ENCODE measurements at regions not wholly inside any gene's neighbourhood (a gene's known extent, or its start where the extent isn't known, plus 50 kb on each side); places are given as distances from the start of the nearest gene placed in this dataset.
A peak's percentile ranks its signal among the peaks of the same experiment; 100 is the strongest.
"Not testable (repeated sequence)": the region's sequence is repeated elsewhere in the genome, so short reads cannot be mapped to it uniquely, and the experiment has no call there.

DNA sequence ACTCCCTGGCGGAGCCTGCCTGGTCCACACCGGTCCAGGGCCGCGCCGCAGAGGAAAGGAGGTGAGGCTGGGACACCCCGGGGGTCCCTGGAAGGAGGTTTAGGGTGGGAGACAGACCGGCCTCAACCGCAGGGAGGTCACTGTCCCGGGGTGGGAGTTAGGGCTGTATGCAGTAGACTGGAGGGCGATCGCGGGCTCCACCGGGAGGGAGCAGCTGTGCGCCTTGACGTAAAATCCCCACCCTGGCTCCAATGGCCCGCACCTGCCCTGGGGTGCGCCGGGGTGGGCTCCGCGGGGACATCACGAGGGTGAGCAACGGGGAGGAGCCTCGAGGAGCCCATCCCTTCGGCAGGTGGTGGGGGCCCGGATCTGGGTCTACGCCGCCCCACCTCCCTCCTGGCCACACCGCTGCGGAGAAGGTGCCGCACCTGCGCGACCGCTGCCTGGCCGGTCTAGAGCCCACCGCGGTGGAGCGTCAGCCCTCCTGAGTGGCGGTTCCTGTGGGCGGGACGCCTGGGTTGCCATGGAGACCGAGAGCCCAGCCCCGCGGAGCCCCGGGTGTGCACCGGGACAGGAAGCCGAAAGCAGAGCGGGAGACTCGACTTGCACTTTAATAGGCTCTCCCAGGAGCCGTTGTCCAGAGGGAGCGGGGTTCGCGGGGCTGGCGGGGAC, 105.1 kb downstream of the ADRA2C start:
- DNase-seq (ENCODE audit: low read depth in 1 of 2, low spot score in 2 of 2): peak in 1 of 2 experiments; percentile 40
- no peak overlapping the region for H3K27ac ChIP-seq
- H3K4me3 ChIP-seq: no peak overlapping the region
- no peaks in the 10 kb centered on the region for H3K36me3 ChIP-seq
- no peaks in the 10 kb centered on the region for H3K9me3 ChIP-seq (replicated peaks)
- peaks cover 48% of the 10 kb centered on the region for H3K27me3 ChIP-seq (replicated peaks)
- no peaks in the 10 kb centered on the region for H3K4me1 ChIP-seq (replicated peaks)

DNA sequence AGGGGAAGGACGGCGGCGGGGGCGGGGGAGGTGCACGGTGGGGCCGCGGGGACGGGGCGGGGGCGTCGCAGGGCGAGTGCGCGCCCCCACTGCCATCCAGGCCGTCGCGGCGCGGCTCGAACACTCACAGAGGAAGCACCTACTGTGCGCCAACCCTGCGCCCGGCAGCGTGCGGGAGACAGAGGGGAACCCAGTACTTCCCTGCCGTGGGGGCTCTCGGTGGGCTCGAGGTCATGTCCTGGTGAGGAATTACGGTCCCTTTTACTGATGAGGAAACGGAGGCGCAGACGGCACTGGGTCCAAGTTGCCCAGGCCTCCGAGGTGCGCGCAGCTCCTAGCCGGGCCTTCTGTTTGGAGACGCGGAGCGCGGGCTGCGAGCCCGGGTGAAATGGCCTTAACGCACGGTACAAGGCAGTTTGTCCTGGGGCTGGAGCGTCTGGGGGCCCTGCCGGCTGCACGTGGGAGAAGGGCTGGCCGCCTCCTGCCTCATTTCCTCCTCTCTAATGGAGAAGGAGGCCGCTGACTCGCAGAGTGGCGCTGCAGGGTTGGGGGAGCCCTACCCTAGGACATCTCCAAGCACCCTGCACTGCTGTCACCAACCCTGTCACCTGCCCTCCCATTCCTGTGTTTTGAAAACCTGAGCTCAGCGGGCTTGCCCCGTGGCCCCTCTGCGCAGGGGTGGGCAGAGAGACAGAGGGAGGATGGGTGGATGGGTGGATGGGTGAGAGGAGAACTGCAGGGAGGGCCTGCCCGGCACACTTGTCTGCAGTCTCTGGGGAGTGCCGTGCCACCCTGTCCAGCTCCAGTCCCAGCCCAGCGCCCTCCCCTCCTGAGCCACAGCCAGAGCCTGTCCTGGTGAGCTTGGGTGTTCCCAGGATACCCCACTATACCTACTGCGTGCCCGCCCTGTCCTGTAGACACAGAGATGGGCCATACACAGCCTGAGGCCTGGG, 106.0 kb downstream of the ADRA2C start:
- no peak for DNase-seq (ENCODE audit: low read depth in 1 of 2, low spot score in 2 of 2)
- Histone ChIP-seq H3K4me1 (replicated peaks) (no peaks in the 10 kb centered on the region), H3K36me3 (no peaks in the 10 kb centered on the region), H3K27me3 (replicated peaks) (peaks cover 45% of the 10 kb centered on the region), H3K27ac (no peak overlapping the region), H3K9me3 (replicated peaks) (no peaks in the 10 kb centered on the region), H3K4me3 (no peak overlapping the region)

- Histone ChIP-seq H3K9me3 (replicated peaks) (no peaks in the 10 kb centered on the region), H3K27ac (no peak overlapping the region), H3K4me1 (replicated peaks) (no peaks in the 10 kb centered on the region), H3K27me3 (replicated peaks) (peaks cover 44% of the 10 kb centered on the region), H3K36me3 (no peaks in the 10 kb centered on the region), H3K4me3 (no peak overlapping the region)
- peak in 1 of 2 experiments; percentile 35 for DNase-seq (ENCODE audit: low read depth in 1 of 2, low spot score in 2 of 2)
Measured at GRCh38 chr4:3872834-3873313, 106.7 kb downstream of the ADRA2C start.

GRCh38 chr4:3873408-3874027, 107.3 kb downstream of the ADRA2C start:
- H3K27ac ChIP-seq: no peak overlapping the region
- H3K36me3 ChIP-seq: no peaks in the 10 kb centered on the region
- peak in 1 of 2 experiments; percentile 40 for DNase-seq (ENCODE audit: low read depth in 1 of 2, low spot score in 2 of 2)
- H3K9me3 ChIP-seq (replicated peaks): peaks cover 2% of the 10 kb centered on the region; the same call in 1 of the 2 replicates
- no peak overlapping the region for H3K4me3 ChIP-seq
- H3K27me3 ChIP-seq (replicated peaks): peaks cover 46% of the 10 kb centered on the region
- no peaks in the 10 kb centered on the region for H3K4me1 ChIP-seq (replicated peaks)

GRCh38 chr4:3874028-3874415, 107.8 kb downstream of the ADRA2C start:
- peaks cover 3% of the 10 kb centered on the region; the same call in 1 of the 2 replicates for H3K9me3 ChIP-seq (replicated peaks)
- peaks cover 49% of the 10 kb centered on the region for H3K27me3 ChIP-seq (replicated peaks)
- H3K4me3 ChIP-seq: no peak overlapping the region
- H3K36me3 ChIP-seq: no peaks in the 10 kb centered on the region
- DNase-seq (ENCODE audit: low read depth in 1 of 2, low spot score in 2 of 2): peak in 1 of 2 experiments; percentile 35
- no peaks in the 10 kb centered on the region for H3K4me1 ChIP-seq (replicated peaks)
- H3K27ac ChIP-seq: no peak overlapping the region

GRCh38 chr4:3874525-3875110, 108.4 kb downstream of the ADRA2C start:
- H3K27me3 ChIP-seq (replicated peaks): peaks cover 54% of the 10 kb centered on the region
- DNase-seq (ENCODE audit: low read depth in 1 of 2, low spot score in 2 of 2): peak in 1 of 2 experiments; percentile 25
- no peak overlapping the region for H3K4me3 ChIP-seq
- no peaks in the 10 kb centered on the region for H3K4me1 ChIP-seq (replicated peaks)
- H3K9me3 ChIP-seq (replicated peaks): peaks cover 3% of the 10 kb centered on the region; the same call in 1 of the 2 replicates
- H3K36me3 ChIP-seq: no peaks in the 10 kb centered on the region
- no peak overlapping the region for H3K27ac ChIP-seq

- Histone ChIP-seq H3K4me1 (replicated peaks) (no peaks in the 10 kb centered on the region), H3K9me3 (replicated peaks) (peaks cover 3% of the 10 kb centered on the region; the same call in 1 of the 2 replicates), H3K4me3 (no peak overlapping the region), H3K27ac (no peak overlapping the region), H3K27me3 (replicated peaks) (peaks cover 53% of the 10 kb centered on the region), H3K36me3 (no peaks in the 10 kb centered on the region)
- DNase-seq (ENCODE audit: low read depth in 1 of 2, low spot score in 2 of 2): peak in 1 of 2 experiments; percentile 28
Measured at GRCh38 chr4:3875466-3875865, 109.3 kb downstream of the ADRA2C start.

DNA sequence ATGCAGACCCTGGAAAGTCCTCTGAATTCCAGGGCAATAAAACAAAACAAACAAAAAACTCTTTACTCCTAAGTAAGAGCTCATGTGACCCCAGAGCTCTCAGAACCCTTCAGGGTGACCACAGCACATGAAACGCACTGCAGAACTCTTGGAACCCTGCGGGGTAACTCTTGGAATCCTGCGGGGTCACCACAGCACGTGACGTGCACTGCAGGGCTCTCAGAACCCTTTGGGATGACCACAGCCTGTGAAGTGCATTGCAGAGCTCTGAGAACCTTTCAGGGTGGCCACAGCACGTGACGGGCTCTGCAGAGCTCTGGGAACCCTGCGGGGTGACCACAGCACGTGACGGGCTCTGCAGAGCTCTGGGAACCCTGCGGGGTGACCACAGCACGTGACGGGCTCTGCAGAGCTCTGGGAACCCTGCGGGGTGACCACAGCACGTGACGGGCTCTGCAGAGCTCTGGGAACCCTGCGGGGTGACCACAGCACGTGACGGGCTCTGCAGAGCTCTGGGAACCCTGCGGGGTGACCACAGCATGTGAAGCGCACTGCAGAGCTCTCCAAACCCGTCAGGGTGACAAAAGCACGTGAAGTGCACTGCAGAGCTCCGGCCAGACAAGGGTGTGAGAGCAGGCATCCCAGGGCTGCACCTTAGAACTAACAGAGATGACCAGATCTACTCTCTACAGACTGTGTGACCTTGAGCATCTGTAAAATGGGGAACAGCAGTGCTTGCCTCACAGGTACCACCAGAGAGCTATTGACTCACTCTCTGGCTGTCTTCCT, 110.1 kb downstream of the ADRA2C start:
- not testable (repeated sequence) for H3K36me3 ChIP-seq; H3K27ac ChIP-seq; H3K4me3 ChIP-seq; H3K9me3 ChIP-seq (replicated peaks); H3K4me1 ChIP-seq (replicated peaks)
- peak in 1 of 2 experiments; percentile 27 for DNase-seq (ENCODE audit: low read depth in 1 of 2, low spot score in 2 of 2)
- H3K27me3 ChIP-seq (replicated peaks): peaks cover 50% of the 10 kb centered on the region

DNA sequence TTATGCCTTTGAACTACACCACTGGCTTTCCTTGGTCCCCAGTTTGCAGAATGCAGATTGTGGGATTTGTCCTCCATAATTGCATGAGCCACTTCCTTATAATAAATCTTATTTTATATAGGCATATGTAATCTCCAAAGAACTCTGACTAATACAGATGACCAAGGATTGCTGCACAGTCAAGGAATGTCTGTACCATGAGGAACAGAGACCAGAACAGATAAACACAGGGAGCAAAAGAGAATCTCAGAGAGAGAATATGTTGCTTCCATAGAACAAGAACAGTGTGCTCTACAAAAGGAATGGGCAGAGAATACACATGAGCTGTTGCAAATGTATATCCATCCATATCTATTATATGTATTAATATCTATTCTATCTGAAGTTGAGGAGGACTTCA, 111.1 kb downstream of the ADRA2C start:
- H3K4me1 ChIP-seq (replicated peaks): no peaks in the 10 kb centered on the region
- H3K27ac ChIP-seq: no peak overlapping the region
- H3K36me3 ChIP-seq: no peaks in the 10 kb centered on the region
- no peak for DNase-seq (ENCODE audit: low read depth in 1 of 2, low spot score in 2 of 2)
- peaks cover 45% of the 10 kb centered on the region for H3K27me3 ChIP-seq (replicated peaks)
- H3K4me3 ChIP-seq: no peak overlapping the region
- H3K9me3 ChIP-seq (replicated peaks): peaks cover 3% of the 10 kb centered on the region; the same call in 1 of the 2 replicates

DNA sequence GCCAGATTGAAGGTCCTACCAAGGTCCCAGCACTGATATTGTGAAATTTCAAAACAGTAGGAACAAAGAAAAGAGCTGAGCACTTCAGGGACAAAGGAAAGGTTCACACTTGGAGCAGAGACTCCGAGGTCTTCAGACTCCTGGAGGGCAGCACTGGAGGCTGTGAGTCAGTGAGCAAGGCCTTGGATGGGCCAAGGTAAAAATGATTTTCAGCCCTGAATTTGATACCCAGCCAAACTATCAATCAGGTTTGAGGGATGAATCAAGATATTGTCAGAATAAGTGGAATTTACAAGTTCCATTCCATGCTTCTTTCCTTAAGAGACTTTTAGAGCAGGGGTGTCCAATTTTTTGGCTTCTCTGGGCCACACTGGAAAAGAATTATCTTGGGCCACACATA, 111.7 kb downstream of the ADRA2C start:
- no peak overlapping the region for H3K27ac ChIP-seq
- no peaks in the 10 kb centered on the region for H3K4me1 ChIP-seq (replicated peaks)
- no peaks in the 10 kb centered on the region for H3K36me3 ChIP-seq
- peaks cover 3% of the 10 kb centered on the region; the same call in 1 of the 2 replicates for H3K9me3 ChIP-seq (replicated peaks)
- H3K4me3 ChIP-seq: no peak overlapping the region
- peaks cover 41% of the 10 kb centered on the region for H3K27me3 ChIP-seq (replicated peaks)
- DNase-seq (ENCODE audit: low read depth in 1 of 2, low spot score in 2 of 2): no peak

DNA sequence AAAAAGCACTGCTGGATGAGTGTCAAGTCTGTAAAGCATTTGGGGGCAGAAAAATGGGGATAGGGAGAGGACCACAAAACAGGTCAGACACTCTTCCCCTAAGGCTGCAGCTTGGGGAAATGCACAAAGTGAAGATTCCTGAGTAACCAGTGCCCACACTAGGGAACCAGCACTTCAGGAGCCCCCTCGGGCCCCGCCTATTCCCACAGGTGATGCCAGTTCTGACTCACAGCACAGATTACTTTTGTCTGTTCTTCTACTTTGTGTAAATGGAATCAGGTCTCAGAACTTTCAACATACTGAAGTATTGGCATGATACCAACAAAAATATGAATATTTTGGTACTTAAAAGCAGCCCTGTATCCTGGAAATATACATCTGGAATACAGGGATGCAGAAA, 112.5 kb downstream of the ADRA2C start:
- Histone ChIP-seq H3K4me3 (no peak overlapping the region), H3K4me1 (replicated peaks) (no peaks in the 10 kb centered on the region), H3K9me3 (replicated peaks) (peaks cover 3% of the 10 kb centered on the region; the same call in 1 of the 2 replicates), H3K36me3 (no peaks in the 10 kb centered on the region), H3K27me3 (replicated peaks) (peaks cover 41% of the 10 kb centered on the region), H3K27ac (no peak overlapping the region)
- DNase-seq (ENCODE audit: low read depth in 1 of 2, low spot score in 2 of 2): no peak

DNA sequence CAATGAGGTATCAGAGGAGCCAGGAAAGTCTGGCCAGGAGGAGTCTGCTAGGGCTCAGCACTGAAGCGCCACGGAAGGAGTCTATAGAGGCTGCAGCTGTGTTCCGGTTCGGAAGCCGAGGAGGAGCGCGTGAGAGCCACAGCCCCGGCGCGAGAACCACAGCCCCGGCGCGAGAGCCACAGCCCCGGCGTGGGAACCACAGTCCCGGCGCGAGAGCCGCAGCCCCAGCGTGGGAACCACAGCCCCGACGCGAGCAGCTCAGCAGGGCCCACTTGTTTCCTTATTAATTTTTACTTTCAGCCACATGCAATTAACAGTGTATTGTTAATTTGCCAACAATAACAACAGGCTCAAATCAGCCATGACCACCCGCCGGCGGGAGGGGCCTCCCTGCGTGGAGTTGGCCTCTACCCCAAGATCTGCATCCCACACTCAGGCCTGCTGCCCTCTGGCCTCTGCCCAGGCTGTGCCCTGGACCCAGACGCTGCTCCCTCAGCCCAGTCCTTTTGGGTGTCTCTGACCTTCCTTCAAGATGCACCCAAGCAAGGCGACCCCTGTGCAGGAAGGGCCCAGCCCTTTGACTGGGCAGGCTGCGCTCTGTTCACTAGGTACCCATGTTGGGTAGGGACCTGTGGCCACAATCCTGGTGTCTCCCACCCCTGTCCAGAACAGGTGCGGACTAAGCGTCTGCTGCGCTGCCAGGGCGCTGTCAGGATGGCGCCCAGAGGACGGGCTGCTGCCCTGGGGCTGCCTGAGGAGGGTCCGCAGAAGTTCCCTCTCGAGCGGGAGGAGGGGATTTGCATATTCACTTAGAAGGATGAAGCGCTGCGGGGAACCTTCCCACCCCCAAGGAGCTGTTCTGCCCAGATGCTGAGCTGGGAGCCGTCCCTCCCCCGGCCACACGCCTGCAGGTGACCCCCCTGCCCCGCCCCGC, 113.8 kb downstream of the ADRA2C start:
- no peak overlapping the region for H3K4me3 ChIP-seq
- H3K27ac ChIP-seq: no peak overlapping the region
- DNase-seq (ENCODE audit: low read depth in 1 of 2, low spot score in 2 of 2): peak in 1 of 2 experiments; percentile 36
- H3K9me3 ChIP-seq (replicated peaks): peaks cover 3% of the 10 kb centered on the region; the same call in 1 of the 2 replicates
- H3K27me3 ChIP-seq (replicated peaks): peaks cover 32% of the 10 kb centered on the region
- no peaks in the 10 kb centered on the region for H3K4me1 ChIP-seq (replicated peaks)
- H3K36me3 ChIP-seq: no peaks in the 10 kb centered on the region
